ENCODE measurements at regions not wholly inside any gene's neighbourhood (a gene's known extent, or its start where the extent isn't known, plus 50 kb on each side); places are given as distances from the start of the nearest gene placed in this dataset.
"Not testable (repeated sequence)": the region's sequence is repeated elsewhere in the genome, so short reads cannot be mapped to it uniquely, and the experiment has no call there.

DNA sequence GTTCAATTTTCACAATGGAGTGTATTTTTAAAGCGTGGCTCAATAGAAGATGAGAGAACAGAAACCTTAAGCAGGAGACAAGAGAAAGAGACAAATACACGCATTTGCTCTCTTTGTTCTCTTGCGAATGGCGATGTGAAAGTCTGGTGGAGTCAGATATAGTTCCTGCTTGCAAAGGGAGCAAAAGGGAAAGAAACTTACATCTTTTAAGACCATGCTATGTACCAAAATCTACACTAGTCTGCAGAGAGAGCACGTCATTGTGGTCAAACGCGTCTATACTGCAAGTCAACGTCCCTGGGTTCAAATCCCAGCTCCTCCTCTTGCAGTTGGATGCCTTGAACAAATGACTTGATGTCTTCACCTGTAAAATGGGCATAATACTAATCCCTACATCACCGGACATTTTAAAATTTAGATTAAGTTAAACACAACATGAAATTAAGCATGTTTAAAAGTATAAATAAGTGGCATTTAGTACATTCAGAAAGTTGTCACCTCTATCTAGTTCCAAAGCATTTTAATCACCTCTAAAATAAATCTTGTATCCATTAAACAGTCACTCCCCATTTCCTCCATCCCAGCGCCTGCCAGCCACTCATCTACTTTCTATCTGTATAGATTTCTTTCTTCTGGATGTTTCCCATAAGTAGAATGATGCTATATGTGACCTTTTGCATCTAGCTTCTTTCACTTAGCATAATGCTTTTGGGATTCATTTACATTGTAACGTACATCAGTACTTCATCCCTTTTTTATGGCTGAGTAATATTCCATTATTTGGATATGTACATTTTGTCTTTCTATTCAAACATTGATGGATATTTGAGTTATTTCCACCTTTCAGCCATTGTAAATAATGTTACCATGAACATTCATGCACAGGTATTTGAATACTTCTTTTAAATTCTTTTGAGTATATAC, 406.9 kb downstream of the TMEM114 start:
- DNase-seq: no peak

DNA sequence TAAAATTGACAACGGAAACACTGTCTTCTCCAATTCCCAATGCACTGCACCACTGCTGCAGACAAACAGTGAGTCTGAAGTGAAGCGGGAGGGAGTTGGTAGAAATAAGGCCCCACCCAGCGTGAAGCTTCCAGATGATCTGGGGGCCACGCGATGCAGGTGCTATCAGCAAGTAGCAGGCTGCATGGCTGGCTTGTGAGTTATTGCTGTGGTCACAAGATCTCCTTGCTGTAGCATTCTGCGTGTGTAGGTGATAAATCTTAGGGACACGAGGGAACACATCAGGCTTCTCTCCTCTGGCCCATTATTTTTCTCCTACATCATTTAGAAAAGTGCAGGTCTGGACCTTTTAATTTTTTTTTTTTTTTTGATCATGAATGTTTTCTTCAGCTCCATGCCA, 407.6 kb downstream of the TMEM114 start:
- no peak for DNase-seq

DNA sequence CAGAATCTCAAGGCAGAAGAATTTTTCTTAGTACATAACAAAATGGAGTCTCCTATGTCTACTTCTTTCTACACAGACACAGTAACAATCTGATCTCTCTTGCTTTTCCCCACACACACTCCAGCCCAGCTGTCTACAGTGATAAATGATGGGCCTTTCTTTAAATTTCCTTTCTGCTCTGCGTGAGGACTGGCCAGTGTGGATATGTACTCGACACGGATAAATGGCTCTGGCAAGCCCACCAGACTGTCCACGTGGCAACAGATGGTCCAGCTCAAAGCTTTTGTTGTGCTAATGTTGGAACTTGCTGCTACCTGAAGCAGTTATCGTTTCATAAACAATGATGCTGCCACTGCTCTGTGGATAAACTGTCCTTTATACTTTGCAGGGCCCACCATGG, 410.7 kb downstream of the TMEM114 start:
- DNase-seq: no peak

DNA sequence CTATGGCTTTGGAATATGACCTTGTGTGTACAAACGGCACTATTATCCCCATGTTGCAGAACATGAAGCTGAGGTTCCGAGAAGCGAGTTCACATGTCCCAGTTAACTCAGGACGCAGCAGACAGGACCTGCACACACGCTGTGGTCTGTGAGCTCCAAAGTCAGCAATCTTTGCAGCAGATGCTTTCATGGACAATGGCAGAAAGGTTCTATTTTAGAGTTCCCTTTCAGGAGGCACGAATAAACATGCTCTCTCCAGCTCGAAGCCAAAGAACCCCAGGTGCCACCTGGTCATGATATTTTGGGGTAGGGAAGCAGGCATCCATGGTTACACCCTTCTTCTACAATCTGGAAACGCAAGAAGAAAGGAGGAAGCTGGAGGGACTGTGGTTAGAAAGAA, 412.0 kb downstream of the TMEM114 start:
- no peak for DNase-seq

DNA sequence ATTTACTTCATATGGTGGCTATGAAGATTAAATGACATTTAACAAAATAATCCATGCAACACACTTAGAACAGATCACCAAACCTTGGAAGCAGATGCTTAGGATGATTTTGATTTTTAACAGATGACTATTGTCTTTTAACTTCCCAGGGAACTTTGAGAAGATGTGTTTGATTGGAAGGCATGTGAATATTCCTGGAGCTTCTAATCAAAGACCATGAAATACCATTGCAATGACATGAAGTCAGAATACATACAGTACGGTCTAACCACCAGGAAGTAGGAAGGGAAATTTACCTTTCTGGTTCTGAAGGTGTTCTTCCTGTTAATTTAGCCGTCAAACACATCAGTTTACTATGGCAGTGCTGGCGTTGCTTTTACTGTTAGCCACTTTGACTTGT, 414.9 kb downstream of the TMEM114 start:
- no peak for DNase-seq

DNA sequence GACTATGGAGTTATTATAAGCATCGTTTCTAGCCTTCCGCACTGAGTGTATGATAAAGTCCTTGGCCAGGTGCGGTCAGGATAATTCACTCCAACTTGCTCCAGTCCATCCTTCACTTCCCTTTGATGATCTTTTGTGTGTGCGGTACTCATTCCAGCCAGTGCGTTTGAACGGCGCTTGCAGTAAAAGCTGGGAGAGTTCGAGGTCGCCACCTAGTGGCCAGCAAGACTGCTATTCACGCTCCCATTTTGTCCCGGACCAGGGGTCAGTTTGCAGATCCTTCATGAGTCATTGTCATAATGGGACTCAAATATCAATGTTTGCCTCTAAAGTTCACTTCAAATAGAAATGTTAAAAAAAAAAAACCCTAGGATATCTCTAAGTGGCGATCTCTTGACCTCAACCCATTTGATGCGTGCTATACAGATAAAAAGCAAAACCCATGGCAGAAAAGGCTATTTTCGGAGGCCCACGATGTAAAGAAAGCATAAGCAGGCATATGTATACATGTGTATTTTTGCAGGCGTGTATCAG, 417.1 kb downstream of the TMEM114 start:
- peak; percentile 85 for DNase-seq

DNA sequence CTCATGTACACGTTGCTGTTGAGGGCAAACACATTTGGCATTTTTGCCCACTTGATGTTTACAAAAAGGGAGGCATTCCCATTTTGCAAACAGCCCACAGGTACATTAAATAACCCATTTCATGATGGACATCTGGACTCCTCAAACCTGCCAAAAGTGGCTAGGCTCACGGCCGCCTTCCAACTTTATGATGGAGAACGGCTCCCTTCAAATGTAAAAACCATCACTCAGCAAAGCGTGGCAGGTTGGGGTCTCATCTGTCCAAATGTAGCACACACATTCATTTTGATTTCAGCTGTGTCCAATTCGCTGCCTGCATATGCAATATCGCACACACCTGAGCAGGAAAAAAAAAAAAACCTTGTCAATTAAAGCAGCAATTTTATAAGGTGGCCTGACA, 417.8 kb downstream of the TMEM114 start:
- DNase-seq: no peak

DNA sequence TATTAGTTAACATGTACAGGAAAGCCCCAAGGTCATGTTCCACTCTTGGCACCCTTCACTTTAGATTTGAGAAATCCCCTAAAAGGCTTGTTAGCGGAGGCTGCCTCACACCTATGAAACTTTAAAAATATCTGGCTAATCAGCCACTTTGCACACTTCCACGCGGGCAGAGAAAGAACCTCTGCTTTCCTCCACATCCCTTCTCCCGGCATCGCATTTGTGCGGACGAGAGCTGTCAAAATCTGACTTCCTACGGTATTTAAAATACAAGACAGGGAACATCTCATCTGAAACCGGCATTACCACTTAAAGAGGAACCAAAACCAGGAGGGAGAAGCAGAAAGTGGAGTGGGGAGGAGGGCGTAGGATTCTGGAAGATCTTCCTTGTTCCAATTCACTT, 422.3 kb downstream of the TMEM114 start:
- DNase-seq: no peak

DNA sequence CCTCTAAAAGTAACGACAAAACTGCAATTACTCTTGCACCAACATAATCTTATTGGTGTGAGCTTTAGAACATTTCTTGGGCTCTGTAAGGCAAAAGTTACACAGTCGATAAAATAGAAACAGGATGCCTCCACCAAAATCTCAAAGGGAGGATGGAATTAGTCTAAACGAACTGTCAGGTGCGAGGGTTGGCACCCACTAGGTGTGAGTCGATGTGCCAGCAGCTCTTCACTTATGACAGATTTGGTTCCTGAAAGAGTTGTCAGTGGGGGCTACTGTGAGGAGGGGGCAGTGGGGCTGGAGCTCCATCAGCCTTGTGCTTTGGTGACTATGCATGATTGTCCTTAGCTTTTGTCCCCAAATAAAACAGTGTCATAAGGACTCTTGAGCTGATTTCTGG, 422.9 kb downstream of the TMEM114 start:
- no peak for DNase-seq

DNA sequence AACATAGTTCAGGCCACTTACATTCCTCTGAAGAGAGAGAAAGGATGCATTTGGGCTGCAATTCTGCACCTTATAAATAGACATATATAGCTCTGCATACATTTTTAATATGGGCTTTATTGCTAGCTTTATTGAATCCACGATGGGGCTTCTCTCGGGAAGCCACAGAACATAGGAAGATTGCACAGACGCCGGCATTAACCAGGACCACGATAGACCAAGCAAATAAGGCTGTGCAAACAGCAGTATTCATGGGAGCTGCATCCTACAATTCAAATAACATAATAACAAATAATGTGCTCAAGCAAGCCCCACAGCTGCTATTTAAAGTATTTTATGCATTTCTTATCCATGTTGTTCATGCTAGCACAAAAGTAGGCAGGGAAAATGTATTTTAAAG, 432.3 kb downstream of the TMEM114 start:
- no peak for DNase-seq

DNA sequence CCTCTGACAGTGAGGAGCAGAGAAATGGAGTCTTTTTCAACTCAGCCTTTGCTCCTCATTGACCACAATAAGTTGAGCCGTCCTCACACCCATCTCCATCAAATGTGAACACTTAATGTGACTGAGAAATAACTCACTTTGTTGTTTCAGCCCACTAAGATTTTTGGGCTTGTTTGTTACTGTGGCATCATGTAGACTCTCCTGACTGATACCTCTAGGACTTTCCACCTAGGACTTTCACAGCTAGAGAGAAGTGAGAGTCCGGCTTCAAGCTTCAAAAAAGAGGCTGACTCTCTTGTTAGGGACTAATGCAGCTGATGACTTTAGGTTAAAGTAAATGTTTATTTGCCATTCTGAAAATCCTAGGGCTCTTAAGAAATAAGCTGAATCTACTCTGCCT, 435.0 kb downstream of the TMEM114 start:
- DNase-seq: no peak

DNA sequence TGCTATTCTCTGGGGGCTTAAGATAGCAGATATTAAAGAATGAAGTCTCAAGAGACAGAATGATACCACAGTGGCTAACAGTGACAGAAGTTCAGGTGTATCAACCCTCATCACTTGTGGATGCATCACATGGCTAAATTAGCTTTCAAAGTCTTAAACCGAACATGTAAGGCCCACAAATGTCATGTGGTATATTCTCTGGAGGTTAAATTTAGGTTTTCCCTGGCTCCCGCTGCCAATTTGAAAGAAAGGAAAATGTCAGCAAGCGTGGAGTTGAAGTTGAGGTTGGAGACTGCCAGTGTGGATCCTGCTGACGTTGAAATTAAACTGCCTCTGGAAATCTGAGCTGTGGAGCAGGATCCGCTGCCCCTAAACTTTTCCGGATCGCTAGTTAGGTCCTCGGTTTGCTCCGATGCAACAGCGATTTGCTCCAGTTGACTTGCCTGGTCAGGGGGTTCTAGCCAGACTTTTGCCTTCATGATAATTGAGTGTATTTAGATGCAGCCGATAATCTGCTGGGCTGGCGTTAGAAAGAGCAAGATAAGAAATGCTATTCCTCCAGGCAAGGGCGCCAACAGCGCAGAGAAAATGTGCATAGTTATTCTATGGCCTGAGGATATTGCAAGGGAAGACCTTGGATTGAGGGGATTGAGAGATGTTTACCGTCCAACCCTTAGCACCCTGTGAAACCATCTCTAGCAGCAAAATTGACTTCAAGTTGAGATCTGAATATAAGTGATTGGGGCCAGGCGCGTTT, 443.9 kb downstream of the TMEM114 start:
- DNase-seq: no peak

DNA sequence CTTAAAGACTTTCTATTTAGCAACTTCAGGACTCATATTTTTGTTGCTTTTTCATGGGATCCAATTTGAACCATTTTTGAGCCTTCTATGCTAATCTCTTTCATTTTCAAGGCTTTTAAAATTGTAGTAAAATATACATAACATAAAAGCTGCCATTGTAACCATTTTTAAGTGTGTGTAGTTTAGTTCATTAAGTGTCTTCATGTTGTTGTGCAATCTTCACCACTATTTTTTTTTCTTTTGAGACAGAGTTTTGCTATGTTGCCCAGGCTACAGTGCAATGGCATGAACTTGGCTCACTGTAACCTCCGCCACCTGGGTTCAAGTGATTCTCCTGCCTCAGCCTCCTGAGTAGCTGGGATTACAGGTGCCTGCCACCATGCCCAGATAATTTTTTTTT, 451.6 kb downstream of the TMEM114 start:
- no peak for DNase-seq

DNA sequence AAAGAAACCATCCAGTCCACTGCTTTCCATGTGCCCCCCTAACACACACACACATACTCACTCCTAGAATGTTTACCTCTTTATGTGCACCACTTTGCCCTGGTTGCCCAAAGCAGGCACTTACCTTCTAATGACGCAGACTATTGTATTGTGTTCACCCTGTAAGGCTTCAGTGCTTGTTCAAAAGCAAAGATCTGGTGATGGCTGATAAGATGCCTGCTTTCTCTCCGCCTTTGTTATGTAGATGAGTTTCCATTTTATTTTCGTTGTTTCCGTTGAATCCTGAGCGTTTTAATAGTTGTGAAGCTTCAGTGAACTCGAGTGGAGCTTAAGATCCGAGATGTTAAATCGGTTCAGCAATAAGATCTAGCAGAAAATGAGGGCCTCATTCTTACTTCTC, 452.7 kb downstream of the TMEM114 start:
- DNase-seq: no peak

DNA sequence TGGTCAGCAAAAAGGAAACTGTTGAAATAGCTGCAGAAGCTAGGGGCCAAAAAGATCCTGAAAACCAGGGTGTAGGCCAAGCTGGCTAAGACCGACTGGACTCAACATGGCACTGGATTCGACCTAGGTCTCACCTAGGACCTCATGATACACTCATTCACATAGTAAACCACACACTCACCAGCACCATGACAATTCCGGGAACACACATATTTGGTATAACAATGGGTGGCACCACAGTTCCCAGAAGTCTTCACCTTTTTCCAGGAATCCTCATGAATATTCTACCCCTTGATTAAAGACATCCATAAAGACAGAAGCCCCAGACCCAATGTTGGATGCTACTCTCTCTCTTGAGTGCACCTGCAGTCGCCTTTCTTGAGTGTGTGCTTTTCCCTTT, 460.1 kb downstream of the TMEM114 start:
- no peak for DNase-seq

DNA sequence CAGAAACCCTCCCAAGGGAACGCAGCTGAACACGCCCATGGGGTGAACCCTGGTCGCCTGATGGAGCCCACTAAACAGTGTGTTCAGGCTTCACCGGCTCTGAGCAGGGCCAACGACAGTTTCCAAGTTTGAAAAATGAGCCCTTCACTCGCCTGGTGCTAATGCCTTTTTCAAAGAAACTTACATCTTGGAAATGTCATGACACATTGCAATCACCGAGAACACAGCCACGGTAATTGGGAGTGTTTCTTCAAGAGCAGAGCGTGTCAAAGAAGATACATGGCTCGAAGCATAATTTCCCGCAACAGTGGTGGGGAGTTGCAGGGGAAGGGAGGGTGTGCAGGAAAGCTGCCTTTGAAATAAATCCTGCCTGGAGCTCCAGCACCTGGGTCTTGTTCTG, 463.2 kb downstream of the TMEM114 start:
- no peak for DNase-seq

DNA sequence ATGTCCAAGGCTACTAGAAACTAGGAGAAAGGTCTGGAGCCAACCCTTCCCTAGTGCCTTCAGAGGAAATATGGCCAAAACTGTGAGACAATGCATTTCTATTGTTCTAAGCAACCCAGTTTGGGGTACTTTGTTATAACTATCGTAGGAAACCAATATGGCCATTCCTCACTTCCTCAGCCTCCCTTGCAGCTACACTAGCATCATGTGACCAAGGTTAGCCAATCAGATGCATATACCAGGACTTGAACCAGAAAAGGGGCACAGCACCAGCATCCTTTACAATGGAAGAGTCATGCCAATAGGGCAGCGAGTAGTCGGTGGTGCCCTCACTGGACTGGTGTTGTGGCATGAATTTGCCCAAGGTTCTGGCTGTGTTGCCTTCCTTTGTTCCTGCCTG, 464.0 kb downstream of the TMEM114 start:
- no peak for DNase-seq

DNA sequence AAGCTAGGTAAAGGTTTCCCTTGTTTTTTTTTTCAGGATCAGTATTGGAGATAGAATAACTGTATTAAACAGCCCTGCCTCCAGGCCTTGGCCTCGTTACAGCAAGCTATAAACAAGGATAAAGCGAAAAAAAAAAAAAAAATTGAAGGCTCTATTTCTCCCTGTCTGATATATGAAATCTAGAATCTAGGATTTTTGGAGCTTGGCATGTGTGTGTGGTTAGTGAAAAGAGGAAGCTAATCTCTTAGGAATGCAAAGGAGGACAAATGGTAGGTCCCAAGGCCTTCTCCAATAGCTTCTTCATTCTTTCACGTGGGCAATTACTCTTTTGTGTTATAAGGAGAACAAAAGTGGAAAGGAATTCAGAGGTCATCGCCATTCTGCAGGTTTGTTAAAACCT, 470.3 kb downstream of the TMEM114 start:
- DNase-seq: no peak

DNA sequence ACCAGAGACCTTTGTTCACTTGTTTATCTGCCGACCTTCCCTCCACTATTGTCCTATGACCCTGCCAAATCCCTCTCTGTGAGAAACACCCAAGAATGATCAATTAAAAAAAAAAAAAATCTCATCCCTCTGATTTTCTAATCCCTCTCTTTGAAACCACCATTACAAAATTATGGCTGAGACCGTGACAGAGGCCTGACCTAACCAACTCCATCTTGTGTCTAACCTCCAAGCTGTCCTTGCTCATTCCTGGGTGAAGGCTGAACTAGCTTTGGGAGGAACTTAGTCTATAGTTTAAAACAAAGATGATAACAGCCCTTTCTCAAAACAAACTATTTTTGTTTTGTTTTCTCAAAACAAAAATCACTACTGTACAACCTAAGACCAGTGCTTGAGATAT, 474.5 kb downstream of the TMEM114 start:
- no peak for DNase-seq

DNA sequence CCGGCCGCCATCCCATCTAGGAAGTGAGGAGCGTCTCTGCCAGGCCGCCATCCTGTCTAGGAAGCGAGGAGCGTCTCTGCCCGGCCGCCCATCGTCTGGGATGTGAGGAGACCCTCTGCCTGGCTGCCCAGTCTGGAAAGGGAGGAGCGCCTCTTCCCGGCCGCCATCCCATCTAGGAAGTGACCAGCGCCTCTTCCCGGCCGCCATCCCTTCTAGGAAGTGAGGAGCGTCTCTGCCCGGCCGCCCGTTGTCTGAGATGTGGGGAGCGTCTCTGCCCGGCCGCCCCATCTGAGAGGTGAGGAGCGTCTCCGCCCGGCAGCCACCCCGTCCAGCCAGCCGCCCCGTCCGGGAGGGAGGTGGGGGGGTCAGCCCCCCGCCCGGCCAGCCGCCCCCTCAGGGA, 475.4 kb downstream of the TMEM114 start:
- not testable (repeated sequence) for DNase-seq

DNA sequence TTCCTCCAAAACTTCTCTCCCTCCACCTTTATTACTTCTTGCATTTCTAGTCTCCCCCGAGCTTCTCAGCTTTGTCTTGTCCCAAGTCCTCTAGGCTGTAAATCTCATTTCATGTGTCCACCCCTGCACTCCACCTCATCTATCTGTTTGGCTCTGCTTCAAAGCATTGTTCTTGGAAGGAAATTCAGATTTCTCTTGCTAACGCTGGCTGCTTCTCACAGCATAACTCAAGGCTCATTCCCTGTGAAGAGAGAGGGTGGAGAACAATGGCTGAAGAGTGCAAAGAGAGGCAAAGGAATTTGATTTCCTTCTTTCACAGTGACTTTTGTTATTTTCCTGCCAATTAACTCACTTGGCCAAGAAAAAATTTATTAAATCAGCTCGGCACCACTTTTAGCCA, 476.5 kb downstream of the TMEM114 start:
- DNase-seq: no peak

DNA sequence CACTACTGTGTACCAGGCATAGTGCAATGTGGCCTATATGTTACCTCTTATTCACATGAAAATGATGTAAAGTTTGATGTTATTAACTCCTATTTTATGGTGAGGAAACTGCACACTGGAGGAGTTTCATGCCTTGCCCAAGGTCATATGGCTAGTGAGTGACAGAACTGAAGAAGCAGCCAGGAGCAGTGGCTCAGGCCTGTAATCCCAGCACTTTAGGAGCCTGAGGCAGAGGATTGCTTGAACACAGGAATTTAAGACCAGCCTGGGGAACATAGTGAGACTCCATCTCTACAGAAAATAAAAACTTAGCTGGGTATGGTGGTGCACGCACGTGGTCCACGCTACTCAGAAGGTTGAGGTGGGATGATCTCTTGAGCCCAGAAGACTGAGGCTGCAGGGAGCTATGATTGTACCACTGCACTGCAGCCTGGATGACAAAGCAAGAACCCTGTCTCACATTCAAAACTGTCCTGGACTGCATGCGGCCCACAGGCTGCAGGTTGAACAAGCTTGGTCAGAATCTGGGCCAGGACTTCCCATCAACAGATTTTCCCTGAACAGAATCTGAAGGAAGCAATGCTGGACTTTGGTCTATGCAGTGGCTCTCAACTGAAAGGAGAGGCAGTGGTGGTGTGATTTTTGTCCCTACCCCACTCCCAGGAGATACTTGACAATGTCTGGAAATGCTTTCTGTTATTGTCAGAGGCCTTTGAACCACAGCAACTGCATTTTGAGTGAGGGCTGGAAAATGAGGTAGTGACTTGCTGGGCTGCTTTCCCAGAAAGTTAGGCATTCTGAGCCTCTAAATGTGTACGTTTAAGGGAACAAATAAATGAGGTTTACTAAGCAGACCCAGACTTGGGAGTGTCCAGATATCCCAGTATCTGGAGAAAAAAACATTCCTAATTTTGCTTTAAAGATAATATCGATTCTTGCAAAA, 479.5 kb downstream of the TMEM114 start:
- DNase-seq: no peak
